Activated naive CD8-positive, alpha-beta T cell treated with anti-CD3 and anti-CD28 coated beads, Interleukin-2, amount 50 U/mL, for 24 hours (primary cell): ENCODE measurements at regions not wholly inside any gene's neighbourhood (a gene's known extent, or its start where the extent isn't known, plus 50 kb on each side); places are given as distances from the start of the nearest gene placed in this dataset.
"Not testable (repeated sequence)": the region's sequence is repeated elsewhere in the genome, so short reads cannot be mapped to it uniquely, and the experiment has no call there.

Experiments used
- ATAC-seq: fragments of 150-1000 bp; cut with Tn5 transposase; one replicate; pipeline ENCODE4 v1.10.0; 2021
- DNase-seq: peaks from one replicate; pipeline ENCODE4 v3.0.0; 2021
- H3K27ac Mint-ChIP-seq: one replicate; pipeline ENCODE4 v1.8.0; 2021; ENCODE audit warnings: mild to moderate bottlenecking, mixed read lengths
- H3K27me3 Mint-ChIP-seq: one replicate; pipeline ENCODE4 v1.8.0; 2021; ENCODE audit warnings: mixed read lengths
- H3K36me3 Mint-ChIP-seq: one replicate; pipeline ENCODE4 v1.8.0; 2021; ENCODE audit warnings: low read depth, mixed read lengths
- H3K4me1 Mint-ChIP-seq: one replicate; pipeline ENCODE4 v1.8.0; 2021; ENCODE audit warnings: mixed read lengths
- H3K4me3 Mint-ChIP-seq: one replicate; pipeline ENCODE4 v1.8.0; 2021; ENCODE audit warnings: mild to moderate bottlenecking, moderate library complexity, mixed read lengths
- H3K9me3 Mint-ChIP-seq: one replicate; pipeline ENCODE4 v1.8.0; 2021; ENCODE audit warnings: mixed read lengths

DNA sequence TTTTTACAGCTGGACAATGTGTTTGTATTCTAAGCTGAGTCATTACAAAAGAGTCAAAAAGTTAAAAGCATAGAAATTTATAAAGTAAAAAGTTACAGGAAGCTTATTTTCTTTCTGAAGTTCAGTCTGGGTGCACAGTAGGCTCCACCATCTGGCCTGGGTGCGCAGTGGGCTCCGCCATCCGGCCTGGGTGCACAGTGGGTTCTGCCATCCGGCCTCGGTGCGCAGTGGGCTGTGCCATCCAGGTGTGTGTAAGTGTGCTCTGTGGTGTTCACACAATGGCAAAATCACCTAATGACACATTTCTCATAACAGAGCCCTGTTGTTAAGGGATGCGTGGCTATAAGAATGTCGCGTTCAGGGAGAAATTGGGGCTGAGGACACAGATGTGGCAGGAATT, 195.5 kb downstream of the ANKRD30B start:
- no peak overlapping the region for H3K4me3 Mint-ChIP-seq
- no peaks in the 10 kb centered on the region for H3K36me3 Mint-ChIP-seq
- H3K27ac Mint-ChIP-seq: no peak overlapping the region
- ATAC-seq (no peak), DNase-seq (no peak)
- H3K9me3 Mint-ChIP-seq: no peaks in the 10 kb centered on the region
- H3K27me3 Mint-ChIP-seq: no peaks in the 10 kb centered on the region
- H3K4me1 Mint-ChIP-seq: no peaks in the 10 kb centered on the region

DNA sequence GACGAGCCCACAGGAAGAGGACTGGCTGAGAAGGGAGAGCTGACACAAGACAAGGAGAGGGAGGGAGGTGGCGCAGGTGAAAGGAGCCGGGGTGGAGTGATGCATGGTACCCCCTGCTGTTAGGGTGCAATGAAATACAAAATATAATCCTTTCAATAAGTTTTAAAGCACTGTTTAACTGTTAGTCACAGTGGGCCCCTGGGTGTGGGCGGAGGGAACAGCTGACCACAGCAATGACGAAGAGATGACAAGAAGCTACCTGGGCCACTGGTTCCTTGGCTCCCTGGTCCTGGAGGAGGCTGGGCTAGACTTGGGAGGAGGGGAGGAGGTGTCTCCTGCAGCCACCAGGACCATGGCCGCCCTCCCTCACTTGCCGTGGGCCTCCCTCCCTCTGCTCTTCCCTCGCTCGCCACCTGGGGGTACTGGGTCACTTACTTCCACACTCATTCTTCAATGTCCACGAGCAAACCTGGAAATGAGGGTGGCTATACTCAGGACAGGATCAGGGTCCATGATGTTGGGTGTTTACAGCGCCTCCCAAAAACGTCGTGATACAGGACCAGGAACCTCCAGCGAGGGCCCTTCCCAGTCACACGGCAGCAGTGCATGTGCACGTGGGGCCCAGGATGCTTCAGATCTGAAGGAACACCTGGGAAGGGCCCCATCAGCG, 196.1 kb downstream of the ANKRD30B start:
- ATAC-seq (no peak), DNase-seq (no peak)
- H3K27me3 Mint-ChIP-seq: no peaks in the 10 kb centered on the region
- no peaks in the 10 kb centered on the region for H3K36me3 Mint-ChIP-seq
- no peaks in the 10 kb centered on the region for H3K4me1 Mint-ChIP-seq
- no peaks in the 10 kb centered on the region for H3K9me3 Mint-ChIP-seq
- H3K4me3 Mint-ChIP-seq: no peak overlapping the region
- no peak overlapping the region for H3K27ac Mint-ChIP-seq

DNA sequence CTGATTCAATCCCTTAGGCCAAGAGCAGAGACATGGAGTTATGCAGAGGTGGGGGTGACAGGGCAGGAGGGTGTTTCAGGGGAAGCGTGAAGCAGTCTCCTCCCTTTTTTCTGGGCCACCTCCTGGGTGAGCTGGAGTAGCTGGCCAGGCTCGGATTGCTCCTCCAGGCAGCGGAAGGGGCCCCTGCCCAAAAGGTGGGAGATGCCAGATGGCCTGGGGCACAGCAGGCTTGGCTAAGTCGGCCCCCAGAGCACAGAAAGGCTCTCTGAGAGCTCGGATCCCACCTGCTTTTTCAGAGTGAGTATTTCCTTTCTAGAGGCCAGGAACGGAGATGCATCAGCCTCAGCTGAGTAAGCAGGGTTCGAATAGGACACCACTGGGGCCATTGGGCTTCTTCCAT, 196.9 kb downstream of the ANKRD30B start:
- Mint-ChIP-seq H3K9me3 (no peaks in the 10 kb centered on the region), H3K4me1 (no peaks in the 10 kb centered on the region), H3K36me3 (no peaks in the 10 kb centered on the region)

DNA sequence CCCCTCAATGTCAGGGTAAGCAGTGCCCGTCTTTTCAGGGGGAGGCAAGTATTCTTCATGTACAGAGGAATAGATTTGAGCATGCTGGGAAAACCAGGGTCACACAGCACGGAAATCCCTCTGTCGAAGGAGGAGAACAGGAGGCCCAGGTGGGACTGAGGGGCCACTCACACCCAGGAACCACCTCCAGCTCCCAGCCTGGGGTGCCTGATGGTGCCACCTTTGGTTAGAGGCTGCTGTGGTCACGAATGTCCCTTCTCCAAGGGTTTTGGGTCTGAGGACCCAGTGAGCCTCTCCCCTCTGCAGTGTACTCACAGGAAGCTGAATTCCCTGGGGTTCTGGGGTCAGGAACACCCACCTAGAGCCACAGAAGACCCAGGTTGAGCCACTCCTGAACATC, 197.3 kb downstream of the ANKRD30B start:
- no peaks in the 10 kb centered on the region for H3K9me3 Mint-ChIP-seq
- no peaks in the 10 kb centered on the region for H3K36me3 Mint-ChIP-seq
- no peak overlapping the region for H3K27ac Mint-ChIP-seq
- no peaks in the 10 kb centered on the region for H3K4me1 Mint-ChIP-seq
- H3K27me3 Mint-ChIP-seq: no peaks in the 10 kb centered on the region
- DNase-seq: no peak
- ATAC-seq: no peak
- H3K4me3 Mint-ChIP-seq: no peak overlapping the region

More for the DNA sequence above, 196.9 kb downstream of the ANKRD30B start:
- H3K4me3 Mint-ChIP-seq: no peak overlapping the region
- DNase-seq: no peak
- H3K27ac Mint-ChIP-seq: no peak overlapping the region
- no peak for ATAC-seq
- H3K27me3 Mint-ChIP-seq: no peaks in the 10 kb centered on the region

DNA sequence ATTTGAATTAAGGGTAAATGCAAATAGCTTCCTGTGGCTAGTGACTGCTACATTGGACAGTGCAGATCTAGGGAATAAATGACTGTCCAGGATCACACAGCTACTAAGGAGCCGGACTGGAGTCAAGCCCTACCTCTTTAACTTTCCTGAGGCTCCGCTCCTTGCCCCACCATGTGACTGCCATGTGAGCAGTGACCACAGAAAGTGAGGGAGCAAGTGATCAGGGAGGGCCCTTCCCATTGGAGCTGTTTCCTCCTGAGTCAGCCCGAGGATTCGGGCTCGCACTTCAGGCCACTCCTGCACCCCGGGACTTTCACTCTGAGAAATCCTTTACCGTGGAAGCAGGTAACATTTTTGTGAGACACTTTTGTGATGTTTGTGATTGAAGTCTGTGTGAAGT, 198.0 kb downstream of the ANKRD30B start:
- DNase-seq (no peak), ATAC-seq (no peak)
- Mint-ChIP-seq H3K4me1 (no peaks in the 10 kb centered on the region), H3K4me3 (no peak overlapping the region), H3K9me3 (no peaks in the 10 kb centered on the region), H3K27me3 (no peaks in the 10 kb centered on the region), H3K27ac (no peak overlapping the region), H3K36me3 (no peaks in the 10 kb centered on the region)

DNA sequence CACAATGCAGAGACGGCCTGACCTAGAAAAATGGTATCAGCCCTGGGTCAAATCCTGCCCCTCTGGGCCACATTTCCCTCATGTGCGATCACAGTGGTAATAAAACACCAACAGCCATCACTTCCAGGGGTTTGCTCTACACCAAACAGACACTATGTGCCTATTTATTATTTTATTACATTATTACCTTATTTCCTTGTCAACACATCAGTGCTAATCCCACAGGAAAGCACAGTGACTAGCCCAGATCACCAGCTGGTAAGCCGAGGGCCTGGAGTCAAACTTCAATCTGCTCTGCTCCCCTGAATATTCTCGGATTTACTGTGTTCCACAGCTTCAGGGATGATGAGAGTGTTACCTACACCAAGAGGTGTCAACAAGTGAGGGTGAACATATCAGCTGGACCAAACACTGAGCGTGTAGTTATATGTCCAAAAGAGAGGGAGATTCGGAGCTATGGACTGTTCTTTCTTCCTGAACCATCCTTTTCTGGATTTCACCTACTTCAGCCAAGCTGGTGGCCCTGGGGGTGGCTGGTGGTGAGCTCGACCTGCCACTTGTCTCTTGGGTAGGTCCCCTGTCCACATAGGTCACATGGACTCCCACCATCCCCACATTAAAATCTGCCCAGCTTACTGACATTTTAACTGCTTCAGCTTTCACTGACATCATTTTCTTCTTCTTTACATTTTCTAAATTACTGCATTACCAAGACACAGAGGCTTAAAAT, 198.9 kb downstream of the ANKRD30B start:
- not testable (repeated sequence) for DNase-seq

DNA sequence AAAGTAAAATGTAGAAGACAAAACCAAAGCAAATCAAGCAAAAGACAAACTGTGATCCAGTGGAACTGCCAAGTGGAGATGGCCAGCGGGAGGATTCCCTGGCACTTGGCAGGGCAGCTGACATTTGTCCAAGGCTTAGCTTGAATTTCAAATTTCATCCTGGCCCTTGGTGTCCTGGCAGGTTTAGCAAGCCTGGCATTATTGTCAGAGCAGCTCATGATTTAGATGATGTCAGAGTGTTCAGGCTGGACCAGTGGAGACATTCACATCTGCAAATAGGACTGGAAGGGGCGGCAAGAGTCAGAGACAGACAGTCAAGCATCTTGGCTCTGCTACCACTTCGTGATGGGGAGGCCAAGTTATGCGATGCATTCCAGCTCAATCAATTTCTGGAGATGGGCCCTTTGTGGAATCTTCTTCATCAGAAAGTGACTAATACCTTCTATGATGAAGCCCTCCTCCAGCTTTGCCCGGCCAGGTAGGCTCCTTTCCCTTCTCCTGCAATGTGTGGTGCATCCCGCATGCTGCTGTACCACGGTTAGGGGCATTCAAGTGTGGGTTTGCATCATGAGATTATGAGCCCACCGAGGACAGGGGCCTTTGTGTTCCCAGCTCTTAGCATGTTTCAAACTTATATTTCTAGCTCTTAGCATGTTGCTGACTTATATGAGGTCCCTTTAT, 199.7 kb downstream of the ANKRD30B start:
- H3K27me3 Mint-ChIP-seq: no peaks in the 10 kb centered on the region
- no peak overlapping the region for H3K27ac Mint-ChIP-seq
- ATAC-seq (no peak), DNase-seq (no peak)
- no peak overlapping the region for H3K4me3 Mint-ChIP-seq
- H3K36me3 Mint-ChIP-seq: no peaks in the 10 kb centered on the region
- no peaks in the 10 kb centered on the region for H3K9me3 Mint-ChIP-seq
- no peaks in the 10 kb centered on the region for H3K4me1 Mint-ChIP-seq

More for the DNA sequence above, 198.9 kb downstream of the ANKRD30B start:
- not testable (repeated sequence) for H3K27me3 Mint-ChIP-seq, H3K27ac Mint-ChIP-seq, H3K36me3 Mint-ChIP-seq, ATAC-seq, H3K4me3 Mint-ChIP-seq, H3K4me1 Mint-ChIP-seq, H3K9me3 Mint-ChIP-seq

DNA sequence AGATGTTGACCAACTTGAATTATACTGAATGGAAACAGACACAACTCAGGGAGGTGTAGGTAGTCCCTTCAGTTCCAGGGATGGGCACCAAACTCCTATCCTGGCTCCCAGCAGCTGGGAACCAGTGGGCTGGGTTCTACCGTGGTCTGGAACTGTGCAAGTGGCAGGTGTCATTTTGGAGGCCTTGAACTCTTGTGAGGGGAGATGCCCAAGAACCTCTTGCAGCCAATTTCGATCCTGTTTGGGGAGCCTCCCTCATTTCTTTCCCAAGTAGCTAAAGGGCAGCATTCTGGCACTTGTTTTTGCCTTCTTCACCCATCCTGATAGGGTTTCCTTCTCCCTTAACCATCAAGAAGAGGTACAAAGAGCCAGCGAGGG, 200.2 kb downstream of the ANKRD30B start:
- no peak for ATAC-seq
- no peak overlapping the region for H3K27ac Mint-ChIP-seq
- H3K4me3 Mint-ChIP-seq: no peak overlapping the region
- H3K4me1 Mint-ChIP-seq: no peaks in the 10 kb centered on the region
- H3K9me3 Mint-ChIP-seq: no peaks in the 10 kb centered on the region
- no peak for DNase-seq
- H3K27me3 Mint-ChIP-seq: no peaks in the 10 kb centered on the region
- no peaks in the 10 kb centered on the region for H3K36me3 Mint-ChIP-seq

DNA sequence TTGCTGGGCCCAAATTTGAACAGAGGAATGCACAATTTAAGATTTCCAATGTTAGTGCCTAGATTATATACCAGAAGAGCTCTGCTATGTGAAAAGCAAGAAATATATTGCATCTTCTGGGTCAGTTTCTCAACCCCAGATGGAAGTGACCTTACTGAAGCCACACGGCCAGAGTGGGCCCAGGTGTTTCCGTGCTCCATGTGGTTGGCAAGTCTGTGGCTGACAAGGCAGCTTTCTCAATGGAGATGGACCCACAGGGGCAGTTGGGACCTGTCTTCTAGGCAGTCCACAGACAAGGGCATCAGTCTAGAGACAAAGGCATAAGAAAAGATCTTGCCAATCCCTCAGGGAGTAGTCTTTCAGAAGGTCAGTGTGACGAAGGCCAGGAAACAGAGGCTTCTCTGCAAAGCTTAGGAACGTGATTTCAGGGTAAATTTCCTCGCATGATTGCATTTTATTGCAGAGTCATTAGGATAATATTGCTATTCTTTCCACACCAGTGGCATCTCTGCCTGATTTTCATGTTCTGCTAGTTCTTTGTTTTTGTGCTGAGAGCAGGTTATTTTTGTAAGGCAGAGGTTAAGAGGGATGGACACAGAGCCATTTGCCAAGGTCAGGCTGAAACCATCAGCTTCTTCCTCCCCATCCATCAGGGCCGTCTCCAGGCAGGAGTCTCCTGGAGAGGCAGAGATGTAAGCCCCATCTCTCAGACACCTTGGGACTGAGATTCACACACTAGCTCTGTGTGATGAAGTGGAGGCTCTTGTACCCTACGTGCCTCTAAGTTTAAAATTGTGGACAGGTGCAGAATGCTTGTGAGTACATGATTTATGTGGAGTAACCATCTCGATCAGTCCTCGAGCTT, 202.1 kb downstream of the ANKRD30B start:
- no peaks in the 10 kb centered on the region for H3K4me1 Mint-ChIP-seq
- H3K27me3 Mint-ChIP-seq: no peaks in the 10 kb centered on the region
- H3K4me3 Mint-ChIP-seq: no peak overlapping the region
- ATAC-seq (no peak), DNase-seq (no peak)
- no peaks in the 10 kb centered on the region for H3K36me3 Mint-ChIP-seq
- H3K9me3 Mint-ChIP-seq: no peaks in the 10 kb centered on the region
- H3K27ac Mint-ChIP-seq: no peak overlapping the region

DNA sequence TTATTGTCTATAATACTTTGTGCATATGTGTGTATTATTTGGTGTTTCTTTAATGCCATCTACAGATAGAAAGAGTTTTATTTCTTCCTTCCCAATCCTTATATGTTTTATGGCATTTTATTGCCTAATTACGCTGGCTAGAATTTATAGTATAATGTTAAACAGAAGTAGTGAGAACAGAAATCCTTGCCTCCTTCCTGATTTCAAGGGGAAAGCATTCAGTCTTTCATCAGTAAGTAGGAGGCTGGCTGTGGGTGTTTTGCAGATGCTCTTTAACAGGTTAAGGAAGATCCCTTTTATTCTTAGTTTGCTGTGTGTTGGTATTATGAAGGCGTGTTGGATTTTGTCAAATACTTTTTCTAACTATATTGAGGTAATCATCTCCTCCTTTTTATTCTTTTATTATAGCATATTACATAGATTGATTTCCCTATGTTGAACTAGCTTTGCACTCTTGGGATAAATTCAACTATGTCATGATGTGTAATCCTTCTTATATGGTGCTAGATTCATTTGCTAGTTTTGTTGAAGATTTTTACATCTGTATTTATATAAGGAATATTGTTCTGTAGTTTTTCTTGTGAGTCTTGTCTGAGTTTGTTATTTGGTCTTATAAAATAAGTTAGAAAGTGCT, 204.6 kb downstream of the ANKRD30B start:
- H3K9me3 Mint-ChIP-seq, ATAC-seq, H3K36me3 Mint-ChIP-seq, H3K4me3 Mint-ChIP-seq, DNase-seq, H3K27me3 Mint-ChIP-seq, H3K4me1 Mint-ChIP-seq, H3K27ac Mint-ChIP-seq: not testable (repeated sequence)

DNA sequence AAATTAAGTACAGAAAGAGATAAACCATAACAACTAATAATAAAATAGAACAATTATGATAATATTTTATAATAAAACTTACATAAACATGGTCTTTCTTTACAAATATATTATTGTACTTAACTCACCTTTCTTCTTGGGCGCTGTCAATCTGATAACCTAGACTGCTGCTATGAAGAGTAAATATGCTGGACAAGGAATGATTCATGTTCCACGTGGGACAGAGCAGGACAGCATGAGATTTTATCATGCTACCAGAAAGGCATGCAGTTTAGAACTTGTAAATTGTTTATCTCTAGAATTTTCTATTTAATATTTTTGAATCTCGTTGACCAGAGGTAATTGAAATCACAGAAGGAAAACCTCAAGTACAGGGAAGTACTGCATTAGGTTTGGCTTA, 210.7 kb downstream of the ANKRD30B start:
- DNase-seq (no peak), ATAC-seq (no peak)
- Mint-ChIP-seq H3K4me3 (no peak overlapping the region), H3K9me3 (peaks cover 13% of the 10 kb centered on the region), H3K27ac (no peak overlapping the region), H3K36me3 (no peaks in the 10 kb centered on the region), H3K27me3 (no peaks in the 10 kb centered on the region), H3K4me1 (no peaks in the 10 kb centered on the region)

DNA sequence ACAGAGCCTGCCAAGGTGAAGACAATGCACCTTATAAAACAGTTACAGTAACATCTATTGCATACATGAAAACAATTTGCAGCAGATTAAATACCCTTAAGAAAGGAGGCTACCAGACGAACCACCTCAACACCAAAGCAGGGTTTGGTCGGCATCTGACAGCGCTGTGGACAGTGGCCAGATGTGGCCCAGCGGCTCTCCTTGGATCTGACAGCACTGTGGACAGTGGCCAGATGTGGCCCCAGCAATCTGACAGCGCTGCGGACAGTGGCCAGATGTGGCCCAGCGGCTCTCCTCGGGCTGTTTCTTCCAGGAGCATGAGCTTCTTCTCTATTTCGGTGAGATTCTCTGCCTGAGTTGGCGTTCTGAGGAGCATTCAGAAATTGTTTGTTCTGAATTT, 211.6 kb downstream of the ANKRD30B start:
- no peak for ATAC-seq
- H3K4me3 Mint-ChIP-seq: no peak overlapping the region
- no peaks in the 10 kb centered on the region for H3K27me3 Mint-ChIP-seq
- H3K27ac Mint-ChIP-seq: no peak overlapping the region
- peaks cover 13% of the 10 kb centered on the region for H3K9me3 Mint-ChIP-seq
- H3K36me3 Mint-ChIP-seq: no peaks in the 10 kb centered on the region
- no peaks in the 10 kb centered on the region for H3K4me1 Mint-ChIP-seq
- no peak for DNase-seq

DNA sequence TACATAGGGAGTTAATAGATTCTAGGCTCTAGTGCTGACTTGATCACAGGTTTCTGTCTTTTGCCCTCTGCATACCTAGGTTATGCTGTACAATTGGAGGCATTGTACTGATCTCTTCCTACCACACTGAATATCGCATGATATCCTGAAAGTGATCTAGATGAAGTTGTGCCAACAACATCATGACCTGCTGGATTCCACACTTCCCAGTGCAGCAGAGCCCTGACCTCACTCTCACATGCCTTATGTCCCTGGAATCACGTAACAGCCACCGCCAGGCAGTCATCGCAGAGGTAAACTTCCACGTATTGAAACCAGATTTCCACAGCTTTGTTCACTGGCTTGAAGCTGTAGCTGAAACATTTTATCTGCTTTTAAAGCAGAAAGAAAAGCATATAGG, 214.0 kb downstream of the ANKRD30B start:
- H3K27me3 Mint-ChIP-seq: no peaks in the 10 kb centered on the region
- H3K9me3 Mint-ChIP-seq: peaks cover 9% of the 10 kb centered on the region
- DNase-seq (no peak), ATAC-seq (no peak)
- H3K27ac Mint-ChIP-seq: no peak overlapping the region
- no peaks in the 10 kb centered on the region for H3K4me1 Mint-ChIP-seq
- no peak overlapping the region for H3K4me3 Mint-ChIP-seq
- H3K36me3 Mint-ChIP-seq: no peaks in the 10 kb centered on the region

DNA sequence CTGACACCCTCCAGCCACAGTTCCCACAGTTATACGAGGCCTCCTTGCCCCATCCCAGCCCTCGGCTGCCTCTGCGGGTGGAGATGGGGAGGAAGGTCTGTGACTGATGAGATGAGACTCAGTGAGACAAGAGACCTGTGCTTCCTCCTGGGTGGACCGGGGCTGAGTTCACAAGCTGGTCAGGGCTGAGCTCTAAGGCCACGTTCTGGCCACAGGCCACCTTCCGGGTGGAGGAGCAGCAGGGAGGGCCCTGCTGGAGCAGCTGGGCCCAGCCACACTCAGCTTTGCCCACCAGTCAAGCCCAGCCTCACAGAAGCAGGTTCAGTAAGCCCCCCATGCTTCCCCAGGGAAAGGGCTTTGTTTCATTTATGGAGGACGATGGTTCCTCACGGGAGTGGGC, 214.7 kb downstream of the ANKRD30B start:
- Mint-ChIP-seq H3K36me3 (no peaks in the 10 kb centered on the region), H3K4me1 (no peaks in the 10 kb centered on the region), H3K27ac (no peak overlapping the region), H3K4me3 (no peak overlapping the region), H3K27me3 (no peaks in the 10 kb centered on the region), H3K9me3 (peaks cover 3% of the 10 kb centered on the region)
- no peak for ATAC-seq
- DNase-seq: no peak
